ENCODE measurements at regions not wholly inside any gene's neighbourhood (a gene's known extent, or its start where the extent isn't known, plus 50 kb on each side); places are given as distances from the start of the nearest gene placed in this dataset.

DNA sequence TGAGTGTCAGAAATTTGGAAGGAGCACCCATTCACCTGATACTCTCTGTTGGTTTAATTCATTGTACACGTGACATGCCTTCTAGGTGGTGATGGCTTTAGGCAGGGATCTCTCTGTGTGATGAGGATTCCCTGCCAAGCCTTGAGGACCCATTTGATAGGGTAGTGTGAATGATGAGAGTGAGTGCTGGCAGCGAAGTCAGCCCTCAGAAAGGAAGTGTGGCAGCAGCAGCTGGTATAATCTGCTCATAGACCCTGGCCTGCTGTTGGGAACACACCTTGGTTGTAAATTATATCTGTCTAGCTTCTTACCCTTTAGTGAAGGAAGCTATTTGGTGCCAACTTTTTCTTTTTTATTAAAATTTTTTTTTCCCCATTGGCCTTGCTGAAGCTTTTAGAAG, 164.5 kb downstream of the HAUS1 start (continued):
- TF ChIP-seq, protein P1, sequence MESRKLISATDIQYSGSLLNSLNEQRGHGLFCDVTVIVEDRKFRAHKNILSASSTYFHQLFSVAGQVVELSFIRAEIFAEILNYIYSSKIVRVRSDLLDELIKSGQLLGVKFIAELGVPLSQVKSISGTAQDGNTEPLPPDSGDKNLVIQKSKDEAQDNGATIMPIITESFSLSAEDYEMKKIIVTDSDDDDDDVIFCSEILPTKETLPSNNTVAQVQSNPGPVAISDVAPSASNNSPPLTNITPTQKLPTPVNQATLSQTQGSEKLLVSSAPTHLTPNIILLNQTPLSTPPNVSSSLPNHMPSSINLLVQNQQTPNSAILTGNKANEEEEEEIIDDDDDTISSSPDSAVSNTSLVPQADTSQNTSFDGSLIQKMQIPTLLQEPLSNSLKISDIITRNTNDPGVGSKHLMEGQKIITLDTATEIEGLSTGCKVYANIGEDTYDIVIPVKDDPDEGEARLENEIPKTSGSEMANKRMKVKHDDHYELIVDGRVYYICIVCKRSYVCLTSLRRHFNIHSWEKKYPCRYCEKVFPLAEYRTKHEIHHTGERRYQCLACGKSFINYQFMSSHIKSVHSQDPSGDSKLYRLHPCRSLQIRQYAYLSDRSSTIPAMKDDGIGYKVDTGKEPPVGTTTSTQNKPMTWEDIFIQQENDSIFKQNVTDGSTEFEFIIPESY (IDR thresholded peaks at IDR 0.05) = no peak

DNA sequence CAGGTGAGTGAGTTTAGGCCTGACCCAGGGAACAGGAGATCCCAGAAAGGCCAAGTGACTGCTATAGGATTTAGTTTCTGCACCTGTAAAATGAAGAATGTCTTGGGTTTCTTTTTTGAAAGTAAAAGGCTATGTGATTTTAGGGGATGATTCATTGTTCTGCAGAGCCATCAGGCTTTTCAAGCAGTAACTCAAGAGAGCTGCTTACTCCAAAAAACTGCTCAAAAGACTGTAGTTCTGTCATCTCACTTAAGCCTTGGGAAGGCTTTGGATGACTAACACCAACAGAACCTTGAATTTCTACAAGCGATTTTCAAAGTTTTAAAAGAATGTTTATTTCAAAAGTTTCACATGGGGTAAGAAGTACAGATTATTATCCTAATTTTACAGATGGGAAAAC, 165.1 kb downstream of the HAUS1 start:
- TF ChIP-seq RAD21 (IDR thresholded peaks at IDR 0.05) = no peak
- no peak for TF ChIP-seq HNF4G (IDR thresholded peaks at IDR 0.05)
- TF ChIP-seq, protein P2, sequence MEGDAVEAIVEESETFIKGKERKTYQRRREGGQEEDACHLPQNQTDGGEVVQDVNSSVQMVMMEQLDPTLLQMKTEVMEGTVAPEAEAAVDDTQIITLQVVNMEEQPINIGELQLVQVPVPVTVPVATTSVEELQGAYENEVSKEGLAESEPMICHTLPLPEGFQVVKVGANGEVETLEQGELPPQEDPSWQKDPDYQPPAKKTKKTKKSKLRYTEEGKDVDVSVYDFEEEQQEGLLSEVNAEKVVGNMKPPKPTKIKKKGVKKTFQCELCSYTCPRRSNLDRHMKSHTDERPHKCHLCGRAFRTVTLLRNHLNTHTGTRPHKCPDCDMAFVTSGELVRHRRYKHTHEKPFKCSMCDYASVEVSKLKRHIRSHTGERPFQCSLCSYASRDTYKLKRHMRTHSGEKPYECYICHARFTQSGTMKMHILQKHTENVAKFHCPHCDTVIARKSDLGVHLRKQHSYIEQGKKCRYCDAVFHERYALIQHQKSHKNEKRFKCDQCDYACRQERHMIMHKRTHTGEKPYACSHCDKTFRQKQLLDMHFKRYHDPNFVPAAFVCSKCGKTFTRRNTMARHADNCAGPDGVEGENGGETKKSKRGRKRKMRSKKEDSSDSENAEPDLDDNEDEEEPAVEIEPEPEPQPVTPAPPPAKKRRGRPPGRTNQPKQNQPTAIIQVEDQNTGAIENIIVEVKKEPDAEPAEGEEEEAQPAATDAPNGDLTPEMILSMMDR (IDR thresholded peaks at IDR 0.05; ENCODE audit: low read depth, low read length, missing input control) = no peak
- TF ChIP-seq GABPA (IDR thresholded peaks at IDR 0.05 in 1 of 2, conservative IDR thresholded peaks at IDR 0.05 in 1 of 2) = no peak
- no peak for TF ChIP-seq FOXA1 (IDR thresholded peaks at IDR 0.05)
- TF ChIP-seq NR2F2 (IDR thresholded peaks at IDR 0.05) = no peak
- no peak for TF ChIP-seq JUND (IDR thresholded peaks at IDR 0.05)
- no peak for TF ChIP-seq HNF4A (conservative IDR thresholded peaks at IDR 0.05)
- no peak for TF ChIP-seq FOXA2 (IDR thresholded peaks at IDR 0.05)
- TF ChIP-seq, protein P3, sequence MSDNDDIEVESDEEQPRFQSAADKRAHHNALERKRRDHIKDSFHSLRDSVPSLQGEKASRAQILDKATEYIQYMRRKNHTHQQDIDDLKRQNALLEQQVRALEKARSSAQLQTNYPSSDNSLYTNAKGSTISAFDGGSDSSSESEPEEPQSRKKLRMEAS (IDR thresholded peaks at IDR 0.05) = no peak
- TF ChIP-seq RXRA (IDR thresholded peaks at IDR 0.05) = no peak
- no peak for TF ChIP-seq EGR1 (IDR thresholded peaks at IDR 0.05; ENCODE audit: low read depth in 2 of 2)
- TF ChIP-seq, protein P4, sequence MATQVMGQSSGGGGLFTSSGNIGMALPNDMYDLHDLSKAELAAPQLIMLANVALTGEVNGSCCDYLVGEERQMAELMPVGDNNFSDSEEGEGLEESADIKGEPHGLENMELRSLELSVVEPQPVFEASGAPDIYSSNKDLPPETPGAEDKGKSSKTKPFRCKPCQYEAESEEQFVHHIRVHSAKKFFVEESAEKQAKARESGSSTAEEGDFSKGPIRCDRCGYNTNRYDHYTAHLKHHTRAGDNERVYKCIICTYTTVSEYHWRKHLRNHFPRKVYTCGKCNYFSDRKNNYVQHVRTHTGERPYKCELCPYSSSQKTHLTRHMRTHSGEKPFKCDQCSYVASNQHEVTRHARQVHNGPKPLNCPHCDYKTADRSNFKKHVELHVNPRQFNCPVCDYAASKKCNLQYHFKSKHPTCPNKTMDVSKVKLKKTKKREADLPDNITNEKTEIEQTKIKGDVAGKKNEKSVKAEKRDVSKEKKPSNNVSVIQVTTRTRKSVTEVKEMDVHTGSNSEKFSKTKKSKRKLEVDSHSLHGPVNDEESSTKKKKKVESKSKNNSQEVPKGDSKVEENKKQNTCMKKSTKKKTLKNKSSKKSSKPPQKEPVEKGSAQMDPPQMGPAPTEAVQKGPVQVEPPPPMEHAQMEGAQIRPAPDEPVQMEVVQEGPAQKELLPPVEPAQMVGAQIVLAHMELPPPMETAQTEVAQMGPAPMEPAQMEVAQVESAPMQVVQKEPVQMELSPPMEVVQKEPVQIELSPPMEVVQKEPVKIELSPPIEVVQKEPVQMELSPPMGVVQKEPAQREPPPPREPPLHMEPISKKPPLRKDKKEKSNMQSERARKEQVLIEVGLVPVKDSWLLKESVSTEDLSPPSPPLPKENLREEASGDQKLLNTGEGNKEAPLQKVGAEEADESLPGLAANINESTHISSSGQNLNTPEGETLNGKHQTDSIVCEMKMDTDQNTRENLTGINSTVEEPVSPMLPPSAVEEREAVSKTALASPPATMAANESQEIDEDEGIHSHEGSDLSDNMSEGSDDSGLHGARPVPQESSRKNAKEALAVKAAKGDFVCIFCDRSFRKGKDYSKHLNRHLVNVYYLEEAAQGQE (IDR thresholded peaks at IDR 0.05) = no peak
- no peak for TF ChIP-seq TAF1 (conservative IDR thresholded peaks at IDR 0.05)
- TF ChIP-seq SP1 (IDR thresholded peaks at IDR 0.05) = no peak
- TF ChIP-seq, protein P1 (IDR thresholded peaks at IDR 0.05) = no peak
- TF ChIP-seq, protein P5, sequence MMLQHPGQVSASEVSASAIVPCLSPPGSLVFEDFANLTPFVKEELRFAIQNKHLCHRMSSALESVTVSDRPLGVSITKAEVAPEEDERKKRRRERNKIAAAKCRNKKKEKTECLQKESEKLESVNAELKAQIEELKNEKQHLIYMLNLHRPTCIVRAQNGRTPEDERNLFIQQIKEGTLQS (IDR thresholded peaks at IDR 0.05) = no peak
- TF ChIP-seq YY1 (IDR thresholded peaks at IDR 0.05) = no peak
- Histone ChIP-seq H3K4me3 (ENCODE audit: low read depth in 1 of 3, low read length in 3 of 3) (no peak overlapping the region), H3K4me1 (ENCODE audit: control insufficient read depth in 4 of 4, insufficient read depth in 4 of 4, low read length in 3 of 4) (no peaks in the 10 kb centered on the region), H3K9me3 (ENCODE audit: control insufficient read depth in 4 of 4, low read length in 3 of 4) (no peaks in the 10 kb centered on the region), H3K36me3 (ENCODE audit: control insufficient read depth in 4 of 4, insufficient read depth in 3 of 4, low read depth in 1 of 4, low read length in 3 of 4) (peaks cover 0 to 11% (median 3%) of the 10 kb centered on the region in 4 donors), H3K9ac (ENCODE audit: low read depth in 1 of 2, low read length in 2 of 2) (no peak overlapping the region), H3K27ac (ENCODE audit: low read depth in 1 of 2, low read length in 2 of 2) (no peak overlapping the region), H3K27me3 (ENCODE audit: control insufficient read depth in 4 of 4, insufficient read depth in 4 of 4, low read length in 3 of 4) (no peaks in the 10 kb centered on the region)
- 96% methylated on average over 1 of the region's 1 CpG for WGBS
- no peak for DNase-seq (ENCODE audit: low spot score)

Measured in liver (tissue), 8 donors.